ENCODE measurements at regions not wholly inside any gene's neighbourhood (a gene's known extent, or its start where the extent isn't known, plus 50 kb on each side); places are given as distances from the start of the nearest gene placed in this dataset.

- peaks cover 1% of the 10 kb centered on the region for H3K9me3 Mint-ChIP-seq
- H3K4me3 Mint-ChIP-seq = no peak overlapping the region
- H3K27me3 Mint-ChIP-seq = no peaks in the 10 kb centered on the region
- DNase-seq (no peak), ATAC-seq (ENCODE audit: low read depth) (no peak)
- no peaks in the 10 kb centered on the region for H3K36me3 Mint-ChIP-seq
- POLR2A ChIA-PET = no interaction called here
- H3K4me1 Mint-ChIP-seq = no peaks in the 10 kb centered on the region
- H3K27ac Mint-ChIP-seq = no peak overlapping the region
Observed at GRCh38 chr17:71974051-71974450, 146.8 kb upstream of the SOX9 start.

DNA sequence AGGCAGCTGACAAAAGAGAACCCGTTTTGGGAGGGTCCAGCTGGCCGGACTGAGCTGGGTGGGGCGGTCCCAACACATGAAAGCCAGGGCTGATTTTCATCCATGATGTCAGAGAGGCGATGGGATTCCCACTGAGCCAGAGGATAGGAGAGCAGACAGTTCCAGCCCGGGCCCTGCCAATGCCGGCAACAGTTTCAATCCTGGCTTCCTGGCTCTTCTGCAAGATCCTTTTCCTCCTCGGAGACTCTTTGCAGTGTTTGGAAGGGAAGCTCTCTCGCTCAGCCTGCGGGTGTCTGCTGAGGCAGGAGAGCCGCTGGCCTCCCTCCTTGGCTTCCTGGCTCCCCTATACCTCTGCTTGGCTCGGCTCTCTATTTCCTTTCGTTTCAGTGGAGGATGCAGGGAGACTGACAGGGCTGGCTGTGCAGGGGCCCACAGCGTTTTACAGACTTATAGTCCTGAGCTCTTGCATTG is 145.5 kb upstream of the SOX9 start:
- Mint-ChIP-seq H3K9me3 (peaks cover 1% of the 10 kb centered on the region), H3K36me3 (no peaks in the 10 kb centered on the region), H3K4me3 (no peak overlapping the region), H3K27me3 (no peaks in the 10 kb centered on the region), H3K4me1 (no peaks in the 10 kb centered on the region), H3K27ac (no peak overlapping the region)
- DNase-seq = no peak
- POLR2A ChIA-PET = no interaction called here
- ATAC-seq (ENCODE audit: low read depth) = no peak

DNA sequence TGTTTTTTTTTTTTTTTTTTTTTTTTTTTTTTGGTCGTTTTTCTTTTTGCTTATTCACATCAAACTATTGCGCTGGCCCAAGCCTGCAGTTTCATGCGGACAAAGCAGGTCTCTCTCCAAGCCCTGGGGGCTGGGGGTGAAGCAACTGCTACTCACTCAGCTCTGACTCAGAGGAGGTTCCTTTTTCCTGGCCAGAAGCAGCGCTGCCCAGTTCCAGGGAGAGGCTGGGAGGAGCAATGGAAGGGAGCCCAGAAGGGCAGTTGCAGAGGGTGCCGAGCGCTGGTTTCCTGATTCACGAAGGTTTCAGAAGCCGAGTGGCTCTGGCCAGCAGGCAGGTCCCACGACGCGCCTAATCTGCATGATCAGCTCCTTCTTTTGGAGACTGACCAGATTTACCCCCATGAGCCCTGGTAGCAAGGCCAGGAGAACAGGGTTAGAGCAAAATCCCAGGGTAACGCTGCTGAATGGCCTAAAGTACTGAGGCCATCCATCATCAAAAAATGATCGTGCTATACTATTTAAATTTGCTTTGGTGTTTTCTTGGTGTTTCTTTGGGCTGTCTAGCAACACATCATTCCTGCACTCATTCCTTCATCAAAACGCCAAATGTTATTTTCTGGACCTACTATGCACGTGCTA is 144.7 kb upstream of the SOX9 start:
- DNase-seq = no peak
- H3K9me3 Mint-ChIP-seq = peaks cover 1% of the 10 kb centered on the region
- no peaks in the 10 kb centered on the region for H3K36me3 Mint-ChIP-seq
- POLR2A ChIA-PET = no interaction called here
- no peaks in the 10 kb centered on the region for H3K27me3 Mint-ChIP-seq
- no peak overlapping the region for H3K4me3 Mint-ChIP-seq
- no peak for ATAC-seq (ENCODE audit: low read depth)
- no peak overlapping the region for H3K27ac Mint-ChIP-seq
- H3K4me1 Mint-ChIP-seq = no peaks in the 10 kb centered on the region

DNA sequence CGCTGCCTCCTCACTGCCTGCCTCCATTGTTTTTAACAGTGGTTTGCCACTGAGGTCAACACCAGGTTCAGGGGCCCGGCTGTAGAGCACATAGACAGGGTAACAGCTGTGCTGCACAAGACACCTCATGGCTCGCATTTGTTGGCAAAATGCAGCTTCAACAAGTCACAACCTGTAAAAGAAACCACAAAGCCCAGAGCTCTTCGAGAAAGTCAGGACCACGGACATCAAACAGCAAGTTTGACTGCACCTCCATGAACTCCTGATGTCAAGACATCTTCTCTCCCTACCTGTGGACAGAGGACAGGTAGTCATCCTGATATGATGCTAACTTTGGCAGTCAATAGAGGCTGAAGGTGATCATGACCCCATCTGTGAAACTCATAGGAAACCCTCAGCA is 142.4 kb upstream of the SOX9 start:
- ATAC-seq (ENCODE audit: low read depth) = no peak
- POLR2A ChIA-PET = no interaction called here

DNA sequence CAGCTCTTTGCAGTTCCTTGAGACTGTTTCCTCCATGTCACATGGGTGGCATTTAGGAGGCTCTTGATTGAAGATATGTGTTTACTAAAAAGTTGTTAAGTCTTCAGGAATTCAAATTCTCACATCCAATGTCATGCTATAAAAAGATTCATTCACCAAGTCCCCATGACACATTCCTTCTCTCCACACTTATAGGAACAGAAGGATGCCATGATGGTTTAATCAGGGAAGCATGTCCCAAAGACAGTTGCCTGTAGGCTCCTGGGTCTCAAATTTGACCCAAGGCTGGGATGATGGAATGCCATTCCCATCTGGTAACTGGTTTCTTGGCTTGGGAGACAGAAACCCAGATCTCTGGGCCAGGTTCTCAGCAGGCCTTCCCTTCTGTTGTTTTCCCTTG is 140.6 kb upstream of the SOX9 start:
- DNase-seq = no peak
- Mint-ChIP-seq H3K36me3 (no peaks in the 10 kb centered on the region), H3K27me3 (no peaks in the 10 kb centered on the region), H3K4me3 (no peak overlapping the region), H3K4me1 (no peaks in the 10 kb centered on the region), H3K27ac (no peak overlapping the region), H3K9me3 (peaks cover 9% of the 10 kb centered on the region)
- POLR2A ChIA-PET = no interaction called here
- no peak for ATAC-seq (ENCODE audit: low read depth)

More for the DNA sequence above, 142.4 kb upstream of the SOX9 start:
- no peak for DNase-seq
- Mint-ChIP-seq H3K27me3 (no peaks in the 10 kb centered on the region), H3K36me3 (no peaks in the 10 kb centered on the region), H3K4me1 (no peaks in the 10 kb centered on the region), H3K4me3 (no peak overlapping the region), H3K27ac (no peak overlapping the region), H3K9me3 (peaks cover 6% of the 10 kb centered on the region)

GRCh38 chr17:71983828-71984227 is 137.0 kb upstream of the SOX9 start:
- ATAC-seq (ENCODE audit: low read depth) (no peak), DNase-seq (no peak)
- peaks cover 11% of the 10 kb centered on the region for H3K9me3 Mint-ChIP-seq
- H3K4me1 Mint-ChIP-seq = no peaks in the 10 kb centered on the region
- POLR2A ChIA-PET = no interaction called here
- H3K27me3 Mint-ChIP-seq = no peaks in the 10 kb centered on the region
- H3K4me3 Mint-ChIP-seq = no peak overlapping the region
- H3K27ac Mint-ChIP-seq = no peak overlapping the region
- H3K36me3 Mint-ChIP-seq = no peaks in the 10 kb centered on the region

GRCh38 chr17:71985111-71986039 is 135.4 kb upstream of the SOX9 start:
- POLR2A ChIA-PET = no interaction called here
- peaks cover 11% of the 10 kb centered on the region for H3K9me3 Mint-ChIP-seq
- H3K27ac Mint-ChIP-seq = no peak overlapping the region
- H3K4me1 Mint-ChIP-seq = no peaks in the 10 kb centered on the region
- no peak for DNase-seq
- no peak for ATAC-seq (ENCODE audit: low read depth)
- no peaks in the 10 kb centered on the region for H3K36me3 Mint-ChIP-seq
- no peaks in the 10 kb centered on the region for H3K27me3 Mint-ChIP-seq
- H3K4me3 Mint-ChIP-seq = no peak overlapping the region

DNA sequence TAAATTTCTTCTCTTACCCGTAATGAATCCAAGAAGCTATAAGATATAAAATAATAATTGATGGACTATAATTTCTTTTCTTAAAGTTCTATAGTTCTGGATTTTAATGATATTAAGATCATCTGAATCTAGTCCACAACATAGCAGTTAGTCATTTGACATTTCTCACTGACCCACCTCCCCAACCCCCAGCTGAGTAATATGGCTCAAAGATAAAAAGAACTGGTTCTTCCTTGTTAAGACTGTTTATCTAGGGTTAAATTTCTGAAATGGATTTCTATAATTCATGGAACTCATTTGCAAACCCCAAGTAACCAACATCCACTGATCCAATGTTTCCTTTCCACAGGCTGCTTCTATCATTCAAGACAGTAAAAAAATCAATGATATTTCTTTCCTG is 133.9 kb upstream of the SOX9 start:
- no peaks in the 10 kb centered on the region for H3K4me1 Mint-ChIP-seq
- no peaks in the 10 kb centered on the region for H3K27me3 Mint-ChIP-seq
- H3K36me3 Mint-ChIP-seq = no peaks in the 10 kb centered on the region
- no peak for ATAC-seq (ENCODE audit: low read depth)
- no peak overlapping the region for H3K27ac Mint-ChIP-seq
- POLR2A ChIA-PET = no interaction called here
- no peak for DNase-seq
- H3K4me3 Mint-ChIP-seq = no peak overlapping the region
- H3K9me3 Mint-ChIP-seq = peaks cover 12% of the 10 kb centered on the region

DNA sequence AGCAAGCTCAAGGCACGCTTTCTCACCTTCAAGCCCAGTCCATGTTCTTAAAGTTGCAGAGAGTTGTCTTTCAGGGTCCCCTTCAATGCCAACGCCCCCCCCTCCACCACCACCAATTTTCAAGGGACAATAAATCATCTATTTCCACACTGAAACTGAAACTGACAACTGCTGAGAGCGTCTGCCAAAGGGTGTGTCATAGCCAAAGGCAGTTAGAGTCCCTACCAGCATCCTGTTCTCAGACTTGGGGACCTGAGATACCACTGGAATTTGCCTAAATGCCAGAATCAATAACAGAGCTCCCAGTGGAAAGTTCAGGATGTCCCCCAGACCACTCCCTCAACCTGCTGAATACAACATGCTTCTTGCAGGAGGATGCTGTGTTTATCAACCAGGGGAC is 133.2 kb upstream of the SOX9 start:
- no peak for ATAC-seq (ENCODE audit: low read depth)
- H3K4me1 Mint-ChIP-seq = no peaks in the 10 kb centered on the region
- H3K36me3 Mint-ChIP-seq = no peaks in the 10 kb centered on the region
- DNase-seq = no peak
- H3K27ac Mint-ChIP-seq = no peak overlapping the region
- H3K27me3 Mint-ChIP-seq = no peaks in the 10 kb centered on the region
- H3K9me3 Mint-ChIP-seq = peaks cover 9% of the 10 kb centered on the region
- H3K4me3 Mint-ChIP-seq = no peak overlapping the region
- POLR2A ChIA-PET = no interaction called here

GRCh38 chr17:71989117-71989516 is 131.7 kb upstream of the SOX9 start:
- POLR2A ChIA-PET = no interaction called here
- Mint-ChIP-seq H3K36me3 (no peaks in the 10 kb centered on the region), H3K4me3 (no peak overlapping the region), H3K4me1 (no peaks in the 10 kb centered on the region), H3K27me3 (no peaks in the 10 kb centered on the region), H3K9me3 (peaks cover 8% of the 10 kb centered on the region), H3K27ac (no peak overlapping the region)
- ATAC-seq (ENCODE audit: low read depth) = no peak
- no peak for DNase-seq

DNA sequence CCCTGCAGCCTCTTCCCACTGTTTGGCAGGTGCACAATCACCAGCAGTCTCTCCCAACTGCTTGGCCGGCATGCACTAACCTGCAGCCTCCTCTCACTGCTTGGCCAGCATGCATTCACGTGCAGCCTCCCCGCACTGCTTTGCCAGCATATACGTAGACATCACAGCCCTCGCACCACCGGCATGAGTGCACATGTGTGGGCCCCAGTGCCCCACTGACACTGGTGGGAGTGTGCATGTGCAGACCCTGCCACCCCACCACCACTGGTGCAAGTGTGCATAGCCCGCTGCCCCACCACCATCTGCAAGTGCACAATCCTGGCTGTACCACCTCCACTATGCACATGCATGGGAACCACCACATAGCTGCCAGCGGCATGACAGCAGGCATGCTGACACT is 127.5 kb upstream of the SOX9 start:
- no peaks in the 10 kb centered on the region for H3K4me1 Mint-ChIP-seq
- no peaks in the 10 kb centered on the region for H3K27me3 Mint-ChIP-seq
- no peak for ATAC-seq (ENCODE audit: low read depth)
- no peaks in the 10 kb centered on the region for H3K36me3 Mint-ChIP-seq
- DNase-seq = no peak
- H3K27ac Mint-ChIP-seq = no peak overlapping the region
- peaks cover 3% of the 10 kb centered on the region for H3K9me3 Mint-ChIP-seq
- no peak overlapping the region for H3K4me3 Mint-ChIP-seq
- POLR2A ChIA-PET = no interaction called here

GRCh38 chr17:71995590-71995989 is 125.2 kb upstream of the SOX9 start:
- POLR2A ChIA-PET = no interaction called here
- Mint-ChIP-seq H3K4me3 (no peak overlapping the region), H3K27ac (no peak overlapping the region), H3K9me3 (no peaks in the 10 kb centered on the region), H3K27me3 (no peaks in the 10 kb centered on the region), H3K36me3 (no peaks in the 10 kb centered on the region), H3K4me1 (no peaks in the 10 kb centered on the region)
- no peak for ATAC-seq (ENCODE audit: low read depth)
- DNase-seq = no peak

- Mint-ChIP-seq H3K4me3 (no peak overlapping the region), H3K36me3 (no peaks in the 10 kb centered on the region), H3K27me3 (no peaks in the 10 kb centered on the region), H3K4me1 (no peaks in the 10 kb centered on the region), H3K27ac (no peak overlapping the region), H3K9me3 (peaks cover 1% of the 10 kb centered on the region)
- POLR2A ChIA-PET = no interaction called here
- DNase-seq (no peak), ATAC-seq (ENCODE audit: low read depth) (no peak)
Observed at GRCh38 chr17:72004011-72004427, 116.8 kb upstream of the SOX9 start.

GRCh38 chr17:72004611-72005331 is 116.0 kb upstream of the SOX9 start:
- DNase-seq (no peak), ATAC-seq (ENCODE audit: low read depth) (no peak)
- no peak overlapping the region for H3K27ac Mint-ChIP-seq
- no peak overlapping the region for H3K4me3 Mint-ChIP-seq
- H3K9me3 Mint-ChIP-seq = peaks cover 1% of the 10 kb centered on the region
- H3K27me3 Mint-ChIP-seq = no peaks in the 10 kb centered on the region
- H3K4me1 Mint-ChIP-seq = no peaks in the 10 kb centered on the region
- H3K36me3 Mint-ChIP-seq = no peaks in the 10 kb centered on the region
- POLR2A ChIA-PET = no interaction called here
